GM23338 (cell line): ENCODE measurements at regions not wholly inside any gene's neighbourhood (a gene's known extent, or its start where the extent isn't known, plus 50 kb on each side); places are given as distances from the start of the nearest gene placed in this dataset.

Experiments used
- EZH2 ChIP-seq: fragments of 200-600 bp; sonication (generic); IDR thresholded peaks from one replicate; pipeline ENCODE4 v1.8.0; 2017; ENCODE audit warnings: antibody characterized with exemption, mild to moderate bottlenecking, low read depth; ENCODE audit not compliant: unreplicated experiment
- EZH2phosphoT487 ChIP-seq: fragments of 200-600 bp; sonication (generic); IDR thresholded peaks from one replicate; pipeline ENCODE4 v1.8.1; 2018; ENCODE audit warnings: antibody characterized with exemption; ENCODE audit not compliant: unreplicated experiment
- POLR2AphosphoS5 ChIP-seq: IDR thresholded peaks from 2 replicates; pipeline ENCODE4 v1.6.1; 2016; ENCODE audit warnings: antibody characterized with exemption, low read depth
- ZNF331 ChIP-seq: fragments of 250-450 bp; sonication (Bioruptor Pico); IDR thresholded peaks from 2 replicates; pipeline ENCODE4 v1.5.0; 2020; ENCODE audit warnings: low read depth, mild to moderate bottlenecking, moderate library complexity
- TF ChIP-seq, protein P1 (sequence below), 2 experiments: fragments of 200-600 bp in 1 of 2; sonication (generic) in 1 of 2; conservative IDR thresholded peaks; 2 replicates each; pipeline versions ENCODE4 v1.5.1 to v1.6.1; 2016 to 2017; ENCODE audit warnings: antibody characterized with exemption in 2 of 2, low read depth in 2 of 2, mild to moderate bottlenecking in 2 of 2, moderate library complexity in 1 of 2
- TF ChIP-seq, protein P2 (sequence below): IDR thresholded peaks from one replicate; pipeline ENCODE4 v1.6.1; 2018; ENCODE audit warnings: antibody characterized with exemption; ENCODE audit not compliant: unreplicated experiment

- TF ChIP-seq, protein P1, sequence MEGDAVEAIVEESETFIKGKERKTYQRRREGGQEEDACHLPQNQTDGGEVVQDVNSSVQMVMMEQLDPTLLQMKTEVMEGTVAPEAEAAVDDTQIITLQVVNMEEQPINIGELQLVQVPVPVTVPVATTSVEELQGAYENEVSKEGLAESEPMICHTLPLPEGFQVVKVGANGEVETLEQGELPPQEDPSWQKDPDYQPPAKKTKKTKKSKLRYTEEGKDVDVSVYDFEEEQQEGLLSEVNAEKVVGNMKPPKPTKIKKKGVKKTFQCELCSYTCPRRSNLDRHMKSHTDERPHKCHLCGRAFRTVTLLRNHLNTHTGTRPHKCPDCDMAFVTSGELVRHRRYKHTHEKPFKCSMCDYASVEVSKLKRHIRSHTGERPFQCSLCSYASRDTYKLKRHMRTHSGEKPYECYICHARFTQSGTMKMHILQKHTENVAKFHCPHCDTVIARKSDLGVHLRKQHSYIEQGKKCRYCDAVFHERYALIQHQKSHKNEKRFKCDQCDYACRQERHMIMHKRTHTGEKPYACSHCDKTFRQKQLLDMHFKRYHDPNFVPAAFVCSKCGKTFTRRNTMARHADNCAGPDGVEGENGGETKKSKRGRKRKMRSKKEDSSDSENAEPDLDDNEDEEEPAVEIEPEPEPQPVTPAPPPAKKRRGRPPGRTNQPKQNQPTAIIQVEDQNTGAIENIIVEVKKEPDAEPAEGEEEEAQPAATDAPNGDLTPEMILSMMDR (conservative IDR thresholded peaks at IDR 0.05; ENCODE audit: low read depth in 2 of 2): no peak
- TF ChIP-seq, protein P2, sequence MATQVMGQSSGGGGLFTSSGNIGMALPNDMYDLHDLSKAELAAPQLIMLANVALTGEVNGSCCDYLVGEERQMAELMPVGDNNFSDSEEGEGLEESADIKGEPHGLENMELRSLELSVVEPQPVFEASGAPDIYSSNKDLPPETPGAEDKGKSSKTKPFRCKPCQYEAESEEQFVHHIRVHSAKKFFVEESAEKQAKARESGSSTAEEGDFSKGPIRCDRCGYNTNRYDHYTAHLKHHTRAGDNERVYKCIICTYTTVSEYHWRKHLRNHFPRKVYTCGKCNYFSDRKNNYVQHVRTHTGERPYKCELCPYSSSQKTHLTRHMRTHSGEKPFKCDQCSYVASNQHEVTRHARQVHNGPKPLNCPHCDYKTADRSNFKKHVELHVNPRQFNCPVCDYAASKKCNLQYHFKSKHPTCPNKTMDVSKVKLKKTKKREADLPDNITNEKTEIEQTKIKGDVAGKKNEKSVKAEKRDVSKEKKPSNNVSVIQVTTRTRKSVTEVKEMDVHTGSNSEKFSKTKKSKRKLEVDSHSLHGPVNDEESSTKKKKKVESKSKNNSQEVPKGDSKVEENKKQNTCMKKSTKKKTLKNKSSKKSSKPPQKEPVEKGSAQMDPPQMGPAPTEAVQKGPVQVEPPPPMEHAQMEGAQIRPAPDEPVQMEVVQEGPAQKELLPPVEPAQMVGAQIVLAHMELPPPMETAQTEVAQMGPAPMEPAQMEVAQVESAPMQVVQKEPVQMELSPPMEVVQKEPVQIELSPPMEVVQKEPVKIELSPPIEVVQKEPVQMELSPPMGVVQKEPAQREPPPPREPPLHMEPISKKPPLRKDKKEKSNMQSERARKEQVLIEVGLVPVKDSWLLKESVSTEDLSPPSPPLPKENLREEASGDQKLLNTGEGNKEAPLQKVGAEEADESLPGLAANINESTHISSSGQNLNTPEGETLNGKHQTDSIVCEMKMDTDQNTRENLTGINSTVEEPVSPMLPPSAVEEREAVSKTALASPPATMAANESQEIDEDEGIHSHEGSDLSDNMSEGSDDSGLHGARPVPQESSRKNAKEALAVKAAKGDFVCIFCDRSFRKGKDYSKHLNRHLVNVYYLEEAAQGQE: no peak
- TF ChIP-seq ZNF331 (CRISPR knock-in tag) (no peak), EZH2phosphoT487 (no peak), POLR2AphosphoS5 (no peak), EZH2 (no peak)
These were observed 323.4 kb downstream of the VRK1 start for GRCh38 chr14:97120611-97121031.
